ENCODE measurements at regions not wholly inside any gene's neighbourhood (a gene's known extent, or its start where the extent isn't known, plus 50 kb on each side); places are given as distances from the start of the nearest gene placed in this dataset.

GRCh38 chr5:158119961-158120723, 261.2 kb upstream of the CLINT1 start:
- no peak for TF ChIP-seq CTCF (IDR thresholded peaks at IDR 0.05)
- no peak for TF ChIP-seq POLR2A (IDR thresholded peaks at IDR 0.05)
